Calu3 (cell line): ENCODE measurements at regions not wholly inside any gene's neighbourhood (a gene's known extent, or its start where the extent isn't known, plus 50 kb on each side); places are given as distances from the start of the nearest gene placed in this dataset.

Experiments
- BruUV-seq: library from RNA; stranded (reverse); fragments of 400-500 nt; replicated peaks from 2 replicates; lab custom pipeline; 2021; lab: Mats Ljungman, UMichigan
- CTCF ChIA-PET: fragments of 300-600 bp; sonication (Branson Sonifier 250); formaldehyde crosslinking; loops from one replicate; lab custom pipeline; 2022; ENCODE audit warnings: antibody characterized with exemption; lab: Charles Lee
- DNase-seq: peaks from one replicate; pipeline ENCODE4 v3.0.0; 2022
- H3K27ac Mint-ChIP-seq: one replicate; pipeline ENCODE4 v1.8.0; 2022; ENCODE audit warnings: mixed read lengths; ENCODE audit not compliant: unreplicated experiment
- H3K27me3 Mint-ChIP-seq: one replicate; pipeline ENCODE4 v1.8.0; 2022; ENCODE audit warnings: mixed read lengths; ENCODE audit not compliant: unreplicated experiment
- H3K36me3 Mint-ChIP-seq: one replicate; pipeline ENCODE4 v1.8.0; 2022; ENCODE audit warnings: mild to moderate bottlenecking, moderate library complexity, mixed read lengths; ENCODE audit not compliant: insufficient read depth, unreplicated experiment
- H3K4me1 Mint-ChIP-seq: one replicate; pipeline ENCODE4 v1.8.0; 2022; ENCODE audit warnings: mild to moderate bottlenecking, low read depth, mixed read lengths; ENCODE audit not compliant: unreplicated experiment
- H3K4me3 Mint-ChIP-seq: one replicate; pipeline ENCODE4 v1.8.0; 2022; ENCODE audit warnings: mild to moderate bottlenecking, low read depth, moderate library complexity, mixed read lengths; ENCODE audit not compliant: unreplicated experiment
- H3K9me3 Mint-ChIP-seq: one replicate; pipeline ENCODE4 v1.8.0; 2022; ENCODE audit warnings: low read depth, mixed read lengths; ENCODE audit not compliant: unreplicated experiment
- CTCF ChIP-seq: fragments of 200-600 bp; IDR thresholded peaks from one replicate; pipeline ENCODE4 v1.8.0; 2022; ENCODE audit warnings: antibody characterized with exemption; ENCODE audit not compliant: unreplicated experiment
- intact Hi-C: fragments of 100-400 bp; cut with micrococcal nuclease; formaldehyde crosslinking; loops from one replicate; pipeline ENCODE4 v1.10.0; 2022; ENCODE audit not compliant: unreplicated experiment

- H3K27ac Mint-ChIP-seq: no peak overlapping the region
- CTCF ChIA-PET: no interaction called here
- no peaks in the 10 kb centered on the region for H3K9me3 Mint-ChIP-seq
- BruUV-seq: no TSS peak
- no peaks in the 10 kb centered on the region for H3K36me3 Mint-ChIP-seq
- H3K4me3 Mint-ChIP-seq: no peak overlapping the region
- no peak for TF ChIP-seq CTCF
- no peak for DNase-seq
- peaks cover 7% of the 10 kb centered on the region for H3K4me1 Mint-ChIP-seq
- H3K27me3 Mint-ChIP-seq: no peaks in the 10 kb centered on the region
- intact Hi-C loops: no loop called here
Observed at GRCh38 chr13:76379341-76380105, 506.7 kb downstream of the KCTD12 start.

DNA sequence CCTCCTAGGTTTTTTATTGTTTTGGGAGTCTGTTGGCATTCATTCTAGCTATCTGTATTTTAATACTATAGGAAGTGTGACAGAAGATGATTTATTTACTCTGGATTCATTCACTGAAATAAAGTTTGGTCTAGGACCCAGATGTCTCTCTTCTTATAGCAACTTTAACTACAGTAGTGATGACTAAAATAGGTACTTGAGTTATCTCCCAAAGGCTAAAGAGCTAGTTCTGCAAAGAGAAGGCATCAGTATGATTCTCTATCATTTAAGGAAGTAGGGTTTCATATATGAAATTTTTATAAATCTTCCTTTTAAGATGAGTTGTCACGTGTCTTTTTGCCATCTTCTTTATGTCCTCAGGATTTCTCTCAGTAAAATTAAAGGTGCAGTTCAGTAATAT is 507.4 kb downstream of the KCTD12 start:
- BruUV-seq: no TSS peak
- H3K36me3 Mint-ChIP-seq: no peaks in the 10 kb centered on the region
- no peak overlapping the region for H3K27ac Mint-ChIP-seq
- no peaks in the 10 kb centered on the region for H3K27me3 Mint-ChIP-seq
- no peaks in the 10 kb centered on the region for H3K9me3 Mint-ChIP-seq
- intact Hi-C loops: no loop called here
- peaks cover under 1% of the 10 kb centered on the region for H3K4me1 Mint-ChIP-seq
- no peak for TF ChIP-seq CTCF
- H3K4me3 Mint-ChIP-seq: no peak overlapping the region
- DNase-seq: no peak
- CTCF ChIA-PET: no interaction called here

DNA sequence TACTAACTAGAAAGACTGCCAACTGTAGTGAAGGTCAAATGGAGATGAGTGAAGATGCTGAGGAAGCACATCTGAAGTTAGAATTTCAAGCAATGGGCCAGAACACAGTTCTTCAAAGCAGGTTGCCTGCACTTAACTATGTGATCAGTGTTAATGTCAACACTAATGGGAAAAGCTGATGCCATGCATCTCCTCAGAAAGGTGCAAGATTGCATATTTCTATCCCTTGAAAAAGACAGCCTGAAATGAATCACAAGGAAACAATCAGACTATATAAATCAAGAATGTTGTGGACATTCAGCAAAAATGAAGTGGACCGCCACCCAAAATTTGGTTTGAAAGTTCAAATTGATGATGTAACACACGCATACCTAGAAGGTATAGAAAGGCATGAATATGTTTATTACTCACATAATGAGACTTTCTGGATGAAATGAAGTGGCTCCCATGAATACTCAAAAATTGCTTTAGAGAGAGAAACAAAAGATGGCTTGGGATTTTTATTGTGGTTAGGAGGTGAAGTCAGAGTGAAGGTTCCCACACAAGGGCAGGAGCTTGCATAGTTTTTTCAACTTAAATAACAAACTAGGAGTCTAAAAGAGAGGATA is 522.4 kb downstream of the KCTD12 start:
- CTCF ChIA-PET: no interaction called here
- no peaks in the 10 kb centered on the region for H3K9me3 Mint-ChIP-seq
- H3K27ac Mint-ChIP-seq: no peak overlapping the region
- H3K4me3 Mint-ChIP-seq: no peak overlapping the region
- H3K4me1 Mint-ChIP-seq: no peaks in the 10 kb centered on the region
- TF ChIP-seq CTCF: no peak
- H3K27me3 Mint-ChIP-seq: no peaks in the 10 kb centered on the region
- no peak for DNase-seq
- intact Hi-C loops: no loop called here
- BruUV-seq: no TSS peak
- no peaks in the 10 kb centered on the region for H3K36me3 Mint-ChIP-seq

- no TSS peak for BruUV-seq
- H3K9me3 Mint-ChIP-seq: no peaks in the 10 kb centered on the region
- H3K36me3 Mint-ChIP-seq: no peaks in the 10 kb centered on the region
- intact Hi-C loops: no loop called here
- no peak overlapping the region for H3K4me3 Mint-ChIP-seq
- CTCF ChIA-PET: no interaction called here
- H3K27ac Mint-ChIP-seq: no peak overlapping the region
- no peak for TF ChIP-seq CTCF
- H3K27me3 Mint-ChIP-seq: no peaks in the 10 kb centered on the region
- H3K4me1 Mint-ChIP-seq: no peaks in the 10 kb centered on the region
- DNase-seq: no peak
Observed at GRCh38 chr13:76361868-76362267, 524.3 kb downstream of the KCTD12 start.
